HG03565 (cell line): ENCODE measurements at regions not wholly inside any gene's neighbourhood (a gene's known extent, or its start where the extent isn't known, plus 50 kb on each side); places are given as distances from the start of the nearest gene placed in this dataset.

ENCODE experiments used
- ATAC-seq: cut with Tn5 transposase; IDR thresholded peaks from one replicate; pipeline ENCODE4 v1.9.1; 2021; ENCODE audit warnings: mild to moderate bottlenecking, moderate library complexity; ENCODE audit not compliant: unreplicated experiment

DNA sequence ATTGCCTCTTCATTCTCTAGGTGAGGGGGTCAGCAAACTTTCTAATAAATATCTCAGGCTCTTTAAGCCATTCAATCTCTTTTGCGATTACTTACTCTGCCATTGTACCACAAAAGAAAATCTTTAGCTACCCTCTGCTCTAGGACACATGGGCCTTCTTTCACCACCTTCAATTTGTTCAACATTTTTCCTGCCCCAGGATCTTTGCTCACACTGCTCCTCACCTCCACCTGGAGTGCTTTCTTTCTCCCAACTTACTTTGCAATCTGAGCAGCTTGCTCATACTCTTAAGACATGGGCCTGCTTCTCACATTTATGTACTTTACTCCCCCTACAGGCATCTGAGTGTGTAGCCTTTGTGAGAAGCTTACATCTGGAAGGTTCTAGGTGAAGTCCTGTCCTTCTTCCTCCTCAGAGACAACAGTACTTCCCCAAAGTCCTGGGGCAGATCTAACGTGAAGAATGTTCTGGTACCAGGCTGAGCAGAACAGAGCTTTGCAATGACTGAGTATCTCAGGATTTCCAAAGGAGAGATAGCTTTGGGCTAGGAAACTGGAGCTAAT lies 55.0 kb upstream of the PRDM5 start:
- ATAC-seq = peak; percentile 91

DNA sequence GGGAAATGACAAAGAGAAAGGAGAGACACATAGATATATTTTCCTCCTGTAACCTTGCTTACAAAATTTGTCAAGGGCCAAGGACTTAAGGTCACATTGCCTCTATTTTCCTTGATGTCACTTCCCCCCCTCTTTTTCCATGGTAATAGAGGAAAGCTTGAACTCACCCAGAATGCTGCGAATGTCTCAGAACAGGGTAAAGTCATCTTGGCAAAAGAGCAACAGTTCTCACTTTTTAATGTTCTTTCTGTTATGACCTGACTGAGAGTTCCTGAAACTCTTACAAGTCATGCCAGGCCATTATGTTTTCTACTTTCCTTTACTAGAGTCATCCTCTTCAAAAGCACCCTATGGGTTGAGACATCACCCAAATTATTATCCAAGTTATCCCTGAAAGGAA lies 50.7 kb upstream of the PRDM5 start:
- ATAC-seq = no peak
